ENCODE measurements at regions not wholly inside any gene's neighbourhood (a gene's known extent, or its start where the extent isn't known, plus 50 kb on each side); places are given as distances from the start of the nearest gene placed in this dataset.

DNA sequence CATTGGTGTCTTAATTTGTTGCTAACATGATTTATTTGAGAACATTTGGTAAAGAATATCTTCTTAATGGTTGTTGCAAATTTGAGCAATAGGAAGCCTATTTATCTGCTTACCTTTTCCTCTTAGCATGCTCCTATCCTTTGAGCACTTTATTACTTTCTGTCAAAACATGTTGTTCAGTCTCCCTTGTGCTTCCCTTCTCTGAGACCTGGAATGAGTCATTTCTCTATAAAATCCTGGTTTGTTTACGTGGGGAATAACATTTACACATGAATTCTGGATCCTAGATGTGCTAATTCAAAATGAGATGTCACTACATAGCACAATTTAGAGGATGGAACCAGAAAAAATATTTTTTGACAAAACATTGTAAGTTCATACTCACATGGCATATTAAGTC, 844.0 kb upstream of the LRFN5 start:
- H3K4me3 ChIP-seq (replicated peaks in 1 of 2; ENCODE audit: low read depth in 2 of 2, low read length in 2 of 2) = no peak overlapping the region
- TF ChIP-seq, protein P1, sequence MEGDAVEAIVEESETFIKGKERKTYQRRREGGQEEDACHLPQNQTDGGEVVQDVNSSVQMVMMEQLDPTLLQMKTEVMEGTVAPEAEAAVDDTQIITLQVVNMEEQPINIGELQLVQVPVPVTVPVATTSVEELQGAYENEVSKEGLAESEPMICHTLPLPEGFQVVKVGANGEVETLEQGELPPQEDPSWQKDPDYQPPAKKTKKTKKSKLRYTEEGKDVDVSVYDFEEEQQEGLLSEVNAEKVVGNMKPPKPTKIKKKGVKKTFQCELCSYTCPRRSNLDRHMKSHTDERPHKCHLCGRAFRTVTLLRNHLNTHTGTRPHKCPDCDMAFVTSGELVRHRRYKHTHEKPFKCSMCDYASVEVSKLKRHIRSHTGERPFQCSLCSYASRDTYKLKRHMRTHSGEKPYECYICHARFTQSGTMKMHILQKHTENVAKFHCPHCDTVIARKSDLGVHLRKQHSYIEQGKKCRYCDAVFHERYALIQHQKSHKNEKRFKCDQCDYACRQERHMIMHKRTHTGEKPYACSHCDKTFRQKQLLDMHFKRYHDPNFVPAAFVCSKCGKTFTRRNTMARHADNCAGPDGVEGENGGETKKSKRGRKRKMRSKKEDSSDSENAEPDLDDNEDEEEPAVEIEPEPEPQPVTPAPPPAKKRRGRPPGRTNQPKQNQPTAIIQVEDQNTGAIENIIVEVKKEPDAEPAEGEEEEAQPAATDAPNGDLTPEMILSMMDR (IDR thresholded peaks at IDR 0.05; ENCODE audit: low read depth, low read length) = no peak
- no peak for DNase-seq (ENCODE audit: low read depth in 2 of 2)

DNA sequence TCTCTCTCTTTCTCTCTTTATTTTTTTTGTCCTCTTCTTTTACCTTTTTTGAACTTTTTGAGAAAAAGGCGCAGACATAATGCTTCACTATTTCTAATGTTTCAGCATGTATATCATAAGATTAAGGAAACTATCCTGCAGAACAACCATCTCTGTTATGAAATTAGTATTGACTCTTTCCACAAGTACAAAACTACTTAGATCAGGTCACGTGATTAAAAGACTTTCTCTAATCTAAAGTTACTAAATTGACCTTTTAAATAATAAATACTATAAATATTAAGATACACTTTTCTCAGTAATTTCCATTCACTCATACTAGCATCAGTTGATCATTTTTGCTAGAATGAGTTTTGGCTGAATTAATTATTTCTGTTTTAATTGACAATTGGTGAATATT, 844.5 kb upstream of the LRFN5 start:
- TF ChIP-seq, protein P1 (IDR thresholded peaks at IDR 0.05; ENCODE audit: low read depth, low read length) = no peak
- no peak for DNase-seq (ENCODE audit: low read depth in 2 of 2)
- H3K4me3 ChIP-seq (replicated peaks in 1 of 2; ENCODE audit: low read depth in 2 of 2, low read length in 2 of 2) = no peak overlapping the region

DNA sequence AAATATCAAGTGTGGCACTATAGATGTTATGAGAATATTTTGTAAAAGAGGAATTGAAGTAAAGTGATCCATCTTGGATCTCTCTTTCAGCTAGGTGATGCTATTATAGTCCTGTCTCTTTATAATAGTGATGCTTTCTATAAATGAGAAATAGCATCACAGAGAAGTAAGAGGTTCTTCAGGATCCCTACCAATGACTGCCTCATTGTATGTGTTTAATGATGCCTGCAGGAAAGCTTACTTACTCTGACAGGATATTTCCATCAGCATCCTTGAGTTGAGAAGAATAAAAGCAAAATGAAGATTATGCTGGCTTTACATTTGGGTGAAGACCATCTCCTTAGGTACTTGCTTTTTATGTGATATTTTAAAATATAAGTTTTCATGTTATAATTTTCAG, 846.0 kb upstream of the LRFN5 start:
- DNase-seq (ENCODE audit: low read depth in 2 of 2) = no peak
- TF ChIP-seq, protein P1 (IDR thresholded peaks at IDR 0.05; ENCODE audit: low read depth, low read length) = no peak
- H3K4me3 ChIP-seq (replicated peaks in 1 of 2; ENCODE audit: low read depth in 2 of 2, low read length in 2 of 2) = no peak overlapping the region

DNA sequence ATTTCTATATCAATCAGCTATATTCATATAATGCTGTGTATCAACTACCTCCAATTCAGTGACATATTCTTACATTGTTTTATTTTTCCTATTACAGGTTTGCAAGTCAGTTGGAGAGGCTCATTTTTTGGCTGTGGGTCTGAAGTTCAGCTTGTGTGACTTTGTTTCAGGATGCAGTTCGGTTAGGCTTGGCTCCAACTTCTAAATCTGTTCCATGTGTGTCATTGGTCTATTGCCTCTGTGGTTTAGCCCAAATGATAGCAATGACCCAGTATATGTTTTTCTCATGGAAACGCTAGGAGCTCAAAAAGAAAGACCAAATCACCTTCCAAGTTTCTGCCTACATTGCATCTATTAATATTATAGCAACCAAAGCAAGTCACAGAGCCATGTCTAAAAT, 848.6 kb upstream of the LRFN5 start:
- no peak overlapping the region for H3K4me3 ChIP-seq (replicated peaks in 1 of 2; ENCODE audit: low read depth in 2 of 2, low read length in 2 of 2)
- no peak for DNase-seq (ENCODE audit: low read depth in 2 of 2)
- TF ChIP-seq, protein P1 (IDR thresholded peaks at IDR 0.05; ENCODE audit: low read depth, low read length) = no peak

DNA sequence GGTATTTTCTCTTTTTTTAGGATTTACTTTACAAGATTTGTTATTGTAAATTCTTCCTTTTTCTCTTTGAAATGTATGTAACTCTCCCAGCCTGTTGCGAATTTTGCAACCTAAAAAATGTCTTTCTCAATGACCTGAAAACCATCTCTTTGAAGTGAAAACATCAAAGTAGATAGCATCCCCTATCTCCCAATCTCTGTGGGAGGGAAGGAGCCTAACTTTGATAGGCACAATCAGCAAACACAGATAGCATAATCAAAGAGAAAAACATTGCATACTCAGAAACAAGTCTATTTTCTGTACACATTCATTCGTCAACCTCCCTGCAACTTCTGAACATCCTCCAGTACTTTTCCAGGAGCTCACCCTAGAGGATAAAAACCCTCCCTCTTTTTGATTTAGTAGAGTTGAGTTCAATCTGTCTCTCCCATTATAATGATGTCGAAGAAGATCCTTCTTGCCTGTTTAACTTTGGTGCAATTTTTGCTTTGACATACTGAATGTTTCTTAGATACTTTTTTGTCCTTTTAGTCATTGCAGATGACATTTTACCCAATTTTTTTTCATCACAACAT, 849.2 kb upstream of the LRFN5 start:
- DNase-seq (ENCODE audit: low read depth in 2 of 2) = no peak
- TF ChIP-seq, protein P1 (IDR thresholded peaks at IDR 0.05; ENCODE audit: low read depth, low read length) = no peak
- no peak overlapping the region for H3K4me3 ChIP-seq (replicated peaks in 1 of 2; ENCODE audit: low read depth in 2 of 2, low read length in 2 of 2)

DNA sequence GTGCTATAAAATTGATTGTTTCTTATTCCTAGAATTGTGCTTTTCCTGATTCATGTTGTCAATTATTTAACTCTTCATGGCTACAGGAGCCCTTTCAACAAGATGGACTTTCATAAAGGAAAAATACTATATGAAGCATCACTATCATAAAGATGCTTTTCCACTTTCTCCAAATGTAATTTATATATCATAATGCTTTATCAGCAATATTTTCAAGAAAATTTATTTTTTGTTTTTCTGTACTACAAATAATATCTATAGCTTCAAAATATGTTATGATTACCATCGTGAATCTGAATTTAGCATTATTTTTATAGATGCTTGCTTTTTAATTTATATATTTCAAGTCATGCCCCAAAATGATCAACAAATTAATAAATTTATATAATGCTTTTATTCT, 873.5 kb upstream of the LRFN5 start:
- DNase-seq (ENCODE audit: low read depth in 2 of 2) = no peak
- no peak overlapping the region for H3K4me3 ChIP-seq (replicated peaks in 1 of 2; ENCODE audit: low read depth in 2 of 2, low read length in 2 of 2)
- TF ChIP-seq, protein P1 (IDR thresholded peaks at IDR 0.05; ENCODE audit: low read depth, low read length) = no peak

DNA sequence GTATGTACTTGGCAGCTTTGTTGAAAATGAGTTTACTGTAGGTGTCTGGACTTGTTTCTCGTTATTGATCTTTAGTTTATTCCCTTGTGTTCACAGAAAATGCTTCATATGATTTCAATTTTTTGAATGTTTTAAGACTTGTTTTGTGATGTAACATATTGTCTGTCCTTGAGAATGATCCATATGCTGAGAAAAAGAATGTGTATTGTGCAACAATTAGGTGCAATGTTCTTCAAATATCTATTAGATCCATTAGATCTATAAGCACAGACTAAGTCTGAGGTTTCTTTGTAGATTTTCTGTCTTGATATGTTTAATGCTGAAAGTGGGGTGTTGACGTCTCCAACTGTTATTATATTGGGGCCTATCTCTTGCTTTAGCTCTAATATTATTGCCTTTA, 879.6 kb upstream of the LRFN5 start:
- no peak for DNase-seq (ENCODE audit: low read depth in 2 of 2)
- TF ChIP-seq, protein P1 (IDR thresholded peaks at IDR 0.05; ENCODE audit: low read depth, low read length) = no peak
- no peak overlapping the region for H3K4me3 ChIP-seq (replicated peaks in 1 of 2; ENCODE audit: low read depth in 2 of 2, low read length in 2 of 2)

Data from cardiac fibroblast (primary cell).